Pancreas (tissue), 10 donors: ENCODE measurements at regions not wholly inside any gene's neighbourhood (a gene's known extent, or its start where the extent isn't known, plus 50 kb on each side); places are given as distances from the start of the nearest gene placed in this dataset.
"Not testable (repeated sequence)": the region's sequence is repeated elsewhere in the genome, so short reads cannot be mapped to it uniquely, and the experiment has no call there.

Experiments used
- ATAC-seq, 4 donors: fragments of 200-7000 bp; cut with Tn5 transposase; one replicate each; pipeline versions ENCODE4 v1.8.0 to v1.9.1; 2020; ENCODE audit warnings: mild to moderate bottlenecking in 4 of 4, moderate library complexity in 4 of 4
- DNase-seq, 6 donors: peaks; one replicate each; pipeline ENCODE4 v3.0.0-alpha.2; 2020
- FAIRE-seq: peaks from 2 replicates; lab custom pipeline; 2012; peaks lifted over from hg19 to GRCh38; lab: Jason Lieb, UNC
- H3K27ac ChIP-seq, 4 donors: fragments of 200-600 bp; sonication (generic); 1 replicate in 3 of 4; 2 replicates in 1 of 4; pipeline versions ENCODE4 v1.5.0 to v1.8.0; 2020
- H3K27me3 ChIP-seq, 4 donors: fragments of 200-600 bp; one replicate each; pipeline ENCODE4 v1.8.0; 2021
- H3K36me3 ChIP-seq, 3 donors: fragments of 200-600 bp; sonication (generic) in 1 of 3; one replicate each; pipeline versions ENCODE4 v1.5.0 to v1.8.0; 2020 to 2021
- H3K4me1 ChIP-seq, 3 donors: fragments of 200-600 bp; one replicate each; pipeline ENCODE4 v1.8.0; 2021
- H3K4me3 ChIP-seq, 4 donors: fragments of 200-600 bp; sonication (generic) in 2 of 4; one replicate each; pipeline versions ENCODE4 v1.5.0 to v1.8.0; 2020 to 2021
- H3K9me3 ChIP-seq, 4 donors: fragments of 200-600 bp; one replicate each; pipeline ENCODE4 v1.8.0; 2021
- WGBS, 2 donors: extraction: QIAGEN DNeasy Blood & Tissue Kit; methylation state at CpG; one replicate each; pipeline ENCODE4 v1.1.7; 2013; 5-methylcytosine and 5-hydroxymethylcytosine counted together
- intact Hi-C, 3 donors: fragments of 100-400 bp; cut with DNase I; formaldehyde crosslinking; loops; one replicate each; pipeline versions ENCODE4 v1.11.1 to v1.14.2; 2022
- TF ChIP-seq, protein P1 (sequence below), 4 donors: fragments of 200-600 bp; sonication (generic) in 3 of 4; IDR thresholded peaks; one replicate each; pipeline versions ENCODE4 v1.5.0 to v1.8.0; 2021; ENCODE audit warnings: antibody characterized with exemption in 4 of 4
- donor health status: healthy with polysubstance abuse.
- donor health status: DM: no; HTN: no; CAD: no; lungs with moderate emphysema.
- donor health status: DM: no; HTN: no; CAD: no.
- donor health status: control.
- donor health status: control.
- donor health status: Bipolar disorder and iron deficiency.
- donor health status: DM: yes; HTN: yes; CAD: no.
- donor health status: DM: no; HTN: no; CAD: no.
- donor health status: DM: no; HTN: no; CAD: no.
- donor health status: DM: yes; HTN: yes; CAD: no.

DNA sequence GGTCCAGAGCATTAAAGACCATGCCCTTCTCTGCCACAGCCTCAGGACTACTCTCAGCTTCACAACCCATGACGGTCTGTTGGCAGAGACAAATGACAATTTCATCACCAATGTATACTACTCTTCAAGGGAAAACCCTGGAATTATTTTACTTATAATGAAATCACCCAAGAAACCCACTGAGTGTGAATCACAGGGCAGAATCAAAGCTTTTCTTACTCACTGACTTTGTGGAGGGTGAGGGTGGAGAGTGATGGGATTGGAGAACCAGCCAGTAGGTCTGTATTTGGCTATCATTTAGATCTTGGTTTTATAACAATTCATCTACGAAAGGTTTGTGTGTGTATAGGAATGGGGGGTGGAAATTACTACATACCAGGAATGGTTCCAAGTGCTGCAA, 442.6 kb downstream of the SHISA9 start:
- Histone ChIP-seq H3K4me1 (no peaks in the 10 kb centered on the region), H3K36me3 (no peaks in the 10 kb centered on the region), H3K27ac (no peak overlapping the region), H3K9me3 (no peaks in the 10 kb centered on the region), H3K4me3 (no peak overlapping the region), H3K27me3 (peaks cover 0 to 4% (median 0%) of the 10 kb centered on the region in 4 donors)
- DNase-seq, result no peak
- no peak for FAIRE-seq
- TF ChIP-seq, protein P1, sequence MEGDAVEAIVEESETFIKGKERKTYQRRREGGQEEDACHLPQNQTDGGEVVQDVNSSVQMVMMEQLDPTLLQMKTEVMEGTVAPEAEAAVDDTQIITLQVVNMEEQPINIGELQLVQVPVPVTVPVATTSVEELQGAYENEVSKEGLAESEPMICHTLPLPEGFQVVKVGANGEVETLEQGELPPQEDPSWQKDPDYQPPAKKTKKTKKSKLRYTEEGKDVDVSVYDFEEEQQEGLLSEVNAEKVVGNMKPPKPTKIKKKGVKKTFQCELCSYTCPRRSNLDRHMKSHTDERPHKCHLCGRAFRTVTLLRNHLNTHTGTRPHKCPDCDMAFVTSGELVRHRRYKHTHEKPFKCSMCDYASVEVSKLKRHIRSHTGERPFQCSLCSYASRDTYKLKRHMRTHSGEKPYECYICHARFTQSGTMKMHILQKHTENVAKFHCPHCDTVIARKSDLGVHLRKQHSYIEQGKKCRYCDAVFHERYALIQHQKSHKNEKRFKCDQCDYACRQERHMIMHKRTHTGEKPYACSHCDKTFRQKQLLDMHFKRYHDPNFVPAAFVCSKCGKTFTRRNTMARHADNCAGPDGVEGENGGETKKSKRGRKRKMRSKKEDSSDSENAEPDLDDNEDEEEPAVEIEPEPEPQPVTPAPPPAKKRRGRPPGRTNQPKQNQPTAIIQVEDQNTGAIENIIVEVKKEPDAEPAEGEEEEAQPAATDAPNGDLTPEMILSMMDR (IDR thresholded peaks at IDR 0.05), result no peak
- WGBS, 2 donors, result 40 to 46% methylated on average over 2 of the region's 2 CpGs
- no peak for ATAC-seq
- intact Hi-C loops, result no loop called here

GRCh38 chr16:13348416-13348815, 447.0 kb downstream of the SHISA9 start:
- H3K4me1 ChIP-seq, result no peaks in the 10 kb centered on the region
- ATAC-seq (no peak), DNase-seq (no peak), FAIRE-seq (no peak)
- no peaks in the 10 kb centered on the region for H3K36me3 ChIP-seq
- 71 to 78% methylated on average over 6 of the region's 6 CpGs for WGBS, 2 donors
- H3K4me3 ChIP-seq, result no peak overlapping the region
- intact Hi-C loops, result no loop called here
- no peaks in the 10 kb centered on the region for H3K9me3 ChIP-seq
- TF ChIP-seq, protein P1 (IDR thresholded peaks at IDR 0.05), result no peak
- no peak overlapping the region for H3K27ac ChIP-seq
- H3K27me3 ChIP-seq, result no peaks in the 10 kb centered on the region

- TF ChIP-seq, protein P1 (IDR thresholded peaks at IDR 0.05), result no peak
- no peaks in the 10 kb centered on the region for H3K27me3 ChIP-seq
- WGBS, 2 donors, result 61 to 82% methylated on average over 4 of the region's 4 CpGs
- ATAC-seq (no peak), FAIRE-seq (no peak), DNase-seq (no peak)
- H3K36me3 ChIP-seq, result no peaks in the 10 kb centered on the region
- no peak overlapping the region for H3K27ac ChIP-seq
- intact Hi-C loops, result no loop called here
- no peaks in the 10 kb centered on the region for H3K4me1 ChIP-seq
- H3K4me3 ChIP-seq, result no peak overlapping the region
- H3K9me3 ChIP-seq, result no peaks in the 10 kb centered on the region
These were observed 448.6 kb downstream of the SHISA9 start for GRCh38 chr16:13350000-13350399.

DNA sequence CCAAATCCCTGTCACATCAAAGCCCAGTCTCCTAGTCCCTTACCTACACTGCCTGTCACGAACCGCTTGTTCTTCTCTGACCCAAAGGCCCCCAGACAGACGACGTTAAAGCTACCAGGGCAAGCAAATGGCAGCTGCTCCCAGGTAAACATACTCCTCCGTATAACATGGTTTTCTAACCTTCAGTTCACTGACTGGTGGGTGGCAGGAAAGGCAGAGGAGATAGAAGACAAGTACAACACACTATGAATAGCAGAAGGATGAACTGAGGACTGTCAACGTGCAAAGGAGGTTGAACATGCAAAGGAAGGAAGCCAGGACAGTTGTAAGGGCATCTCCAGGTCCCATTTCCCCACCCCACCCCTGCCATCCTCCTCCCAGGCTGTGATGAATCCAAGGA, 449.8 kb downstream of the SHISA9 start:
- DNase-seq, result no peak
- WGBS, 2 donors, result 22 to 31% methylated on average over 6 of the region's 6 CpGs
- no peaks in the 10 kb centered on the region for H3K9me3 ChIP-seq
- no peaks in the 10 kb centered on the region for H3K4me1 ChIP-seq
- no peaks in the 10 kb centered on the region for H3K36me3 ChIP-seq
- FAIRE-seq, result no peak
- H3K27ac ChIP-seq, result no peak overlapping the region
- no peak for ATAC-seq
- H3K27me3 ChIP-seq, result no peaks in the 10 kb centered on the region
- H3K4me3 ChIP-seq, result no peak overlapping the region
- intact Hi-C loops, result no loop called here
- TF ChIP-seq, protein P1 (IDR thresholded peaks at IDR 0.05), result no peak

DNA sequence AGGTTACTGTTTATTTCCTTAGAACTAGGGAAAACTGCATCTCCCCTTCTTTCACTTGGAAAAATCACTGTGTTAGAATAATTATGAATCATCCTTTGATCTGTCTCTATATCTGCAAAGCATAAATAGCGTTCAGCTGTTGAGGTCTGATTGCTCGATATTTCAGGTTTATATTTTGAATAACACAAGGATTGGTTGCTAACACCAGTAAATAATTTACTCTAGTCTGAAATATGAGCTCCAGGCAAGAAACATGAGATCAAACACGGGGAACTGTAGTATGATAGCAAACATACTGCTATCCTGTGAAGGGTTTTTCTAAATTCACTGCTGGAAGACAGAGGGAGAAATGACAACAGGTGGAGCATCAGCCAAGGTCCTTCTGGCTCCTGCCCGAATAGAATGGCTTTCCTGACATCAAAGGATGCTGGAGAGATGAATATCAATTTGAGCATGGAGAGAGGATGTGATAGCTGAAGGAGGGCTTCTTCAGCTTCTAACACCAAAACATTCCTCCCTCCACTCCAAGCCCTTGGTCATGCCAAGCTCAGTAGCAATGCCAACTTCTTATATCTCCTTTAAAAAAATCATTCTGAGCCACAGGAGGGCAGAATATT, 450.3 kb downstream of the SHISA9 start:
- peak in 1 of 4 donors; percentile 28 for ATAC-seq
- WGBS, 2 donors, result 10 to 19% methylated on average over 4 of the region's 4 CpGs
- no peak for DNase-seq
- Histone ChIP-seq H3K27ac (no peak overlapping the region), H3K9me3 (no peaks in the 10 kb centered on the region), H3K4me1 (no peaks in the 10 kb centered on the region), H3K27me3 (no peaks in the 10 kb centered on the region), H3K4me3 (no peak overlapping the region), H3K36me3 (no peaks in the 10 kb centered on the region)
- no peak for FAIRE-seq
- TF ChIP-seq, protein P1 (IDR thresholded peaks at IDR 0.05), result no peak
- intact Hi-C loops, result no loop called here

DNA sequence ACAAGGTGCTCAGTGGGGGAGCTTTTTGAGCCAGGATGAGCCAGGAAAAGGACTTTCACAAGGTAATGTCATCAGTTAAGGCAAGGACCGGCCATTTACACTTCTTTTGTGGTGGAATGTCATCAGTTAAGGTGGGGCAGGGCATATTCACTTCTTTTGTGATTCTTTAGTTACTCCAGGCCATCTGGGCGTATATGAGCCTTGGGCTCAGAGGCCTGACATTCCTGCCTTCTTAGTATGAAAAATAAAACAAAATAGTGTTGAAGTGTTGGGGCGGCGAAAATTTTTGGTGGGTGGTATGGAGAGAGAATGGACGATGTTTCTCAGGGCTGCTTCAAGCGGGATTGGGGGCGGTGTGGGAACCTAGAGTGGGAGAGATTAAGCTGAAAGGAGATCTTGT, 451.4 kb downstream of the SHISA9 start:
- 57 to 64% methylated on average over 6 of the region's 7 CpGs for WGBS, 2 donors
- H3K9me3 ChIP-seq, ATAC-seq, DNase-seq, H3K27ac ChIP-seq, H3K27me3 ChIP-seq, H3K36me3 ChIP-seq, H3K4me3 ChIP-seq, FAIRE-seq, H3K4me1 ChIP-seq, intact Hi-C loops: not testable (repeated sequence)

DNA sequence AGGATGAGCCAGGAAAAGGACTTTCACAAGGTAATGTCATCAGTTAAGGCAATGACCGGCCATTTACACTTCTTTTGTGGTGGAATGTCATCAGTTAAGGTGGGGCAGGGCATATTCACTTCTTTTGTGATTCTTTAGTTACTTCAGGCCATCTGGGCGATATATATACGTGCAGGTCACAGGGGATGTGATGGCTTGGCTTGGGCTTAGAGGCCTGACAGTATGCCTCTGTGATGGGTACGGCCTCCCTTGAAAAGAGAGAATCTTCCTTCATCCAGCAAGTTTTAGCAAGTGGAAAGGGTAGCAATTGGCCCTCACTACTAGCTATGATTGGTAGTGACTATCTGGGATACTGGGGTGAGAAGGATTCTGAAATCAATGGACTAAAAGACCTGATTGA, 456.4 kb downstream of the SHISA9 start:
- DNase-seq, H3K4me1 ChIP-seq, H3K27me3 ChIP-seq, H3K4me3 ChIP-seq, intact Hi-C loops, FAIRE-seq, ATAC-seq, H3K9me3 ChIP-seq, H3K36me3 ChIP-seq, H3K27ac ChIP-seq: not testable (repeated sequence)
- WGBS, 2 donors, result 71 to 82% methylated on average over 4 of the region's 4 CpGs
